ENCODE measurements at regions not wholly inside any gene's neighbourhood (a gene's known extent, or its start where the extent isn't known, plus 50 kb on each side); places are given as distances from the start of the nearest gene placed in this dataset.
A peak's percentile ranks its signal among the peaks of the same experiment; 100 is the strongest.

DNA sequence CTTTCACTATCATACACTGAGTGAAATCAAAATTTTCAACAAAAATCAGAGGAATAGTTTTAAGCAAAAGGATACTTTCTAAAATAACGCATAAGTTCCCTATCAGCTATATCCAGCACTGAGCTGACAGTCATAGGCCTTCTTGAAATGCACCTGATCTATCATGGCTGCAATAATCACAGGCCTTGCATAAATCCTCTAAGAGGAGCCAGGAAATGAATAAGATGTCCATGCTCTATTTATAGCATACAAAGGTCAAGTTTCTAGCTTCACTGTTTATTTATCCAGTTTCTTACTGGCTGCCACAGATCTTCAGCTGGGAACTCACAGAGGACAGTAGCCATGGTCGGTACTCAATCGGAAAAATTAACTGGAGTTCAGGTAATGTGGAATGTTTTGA, 235.9 kb upstream of the DMD start:
- H3F3A ChIP-seq (ENCODE audit: insufficient read depth, low read length, poor library complexity, severe bottlenecking) = no peaks in the 10 kb centered on the region
- no peaks in the 10 kb centered on the region for H3K9me3 ChIP-seq (ENCODE audit: low read length)
- H2AFZ ChIP-seq (ENCODE audit: low read depth, low read length) = no peak overlapping the region
- H3K79me2 ChIP-seq (replicated peaks; ENCODE audit: insufficient read depth, low read length) = no peaks in the 10 kb centered on the region
- TF ChIP-seq SMC3 (conservative IDR thresholded peaks at IDR 0.05; ENCODE audit: poor library complexity) = no peak
- no peak for TF ChIP-seq EP300 (conservative IDR thresholded peaks at IDR 0.05; ENCODE audit: poor library complexity, severe bottlenecking)
- TF ChIP-seq, protein P1, sequence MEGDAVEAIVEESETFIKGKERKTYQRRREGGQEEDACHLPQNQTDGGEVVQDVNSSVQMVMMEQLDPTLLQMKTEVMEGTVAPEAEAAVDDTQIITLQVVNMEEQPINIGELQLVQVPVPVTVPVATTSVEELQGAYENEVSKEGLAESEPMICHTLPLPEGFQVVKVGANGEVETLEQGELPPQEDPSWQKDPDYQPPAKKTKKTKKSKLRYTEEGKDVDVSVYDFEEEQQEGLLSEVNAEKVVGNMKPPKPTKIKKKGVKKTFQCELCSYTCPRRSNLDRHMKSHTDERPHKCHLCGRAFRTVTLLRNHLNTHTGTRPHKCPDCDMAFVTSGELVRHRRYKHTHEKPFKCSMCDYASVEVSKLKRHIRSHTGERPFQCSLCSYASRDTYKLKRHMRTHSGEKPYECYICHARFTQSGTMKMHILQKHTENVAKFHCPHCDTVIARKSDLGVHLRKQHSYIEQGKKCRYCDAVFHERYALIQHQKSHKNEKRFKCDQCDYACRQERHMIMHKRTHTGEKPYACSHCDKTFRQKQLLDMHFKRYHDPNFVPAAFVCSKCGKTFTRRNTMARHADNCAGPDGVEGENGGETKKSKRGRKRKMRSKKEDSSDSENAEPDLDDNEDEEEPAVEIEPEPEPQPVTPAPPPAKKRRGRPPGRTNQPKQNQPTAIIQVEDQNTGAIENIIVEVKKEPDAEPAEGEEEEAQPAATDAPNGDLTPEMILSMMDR (IDR thresholded peaks at IDR 0.05; ENCODE audit: poor library complexity, severe bottlenecking) = no peak
- no peaks in the 10 kb centered on the region for H3K27me3 ChIP-seq (ENCODE audit: insufficient read depth, low read depth, low read length)
- no peak overlapping the region for H3K4me2 ChIP-seq (ENCODE audit: low read length)
- no peaks in the 10 kb centered on the region for H3K36me3 ChIP-seq (ENCODE audit: insufficient read depth, low read length)
- H3K9me2 ChIP-seq (ENCODE audit: insufficient read depth, low read length) = no peaks in the 10 kb centered on the region
- H3K9ac ChIP-seq (ENCODE audit: low read length) = no peak overlapping the region
- no peaks in the 10 kb centered on the region for H4K20me1 ChIP-seq (ENCODE audit: insufficient read depth)
- H3K4me3 ChIP-seq (ENCODE audit: low read length) = no peak overlapping the region
- no peak overlapping the region for H3K27ac ChIP-seq (ENCODE audit: low read length)

DNA sequence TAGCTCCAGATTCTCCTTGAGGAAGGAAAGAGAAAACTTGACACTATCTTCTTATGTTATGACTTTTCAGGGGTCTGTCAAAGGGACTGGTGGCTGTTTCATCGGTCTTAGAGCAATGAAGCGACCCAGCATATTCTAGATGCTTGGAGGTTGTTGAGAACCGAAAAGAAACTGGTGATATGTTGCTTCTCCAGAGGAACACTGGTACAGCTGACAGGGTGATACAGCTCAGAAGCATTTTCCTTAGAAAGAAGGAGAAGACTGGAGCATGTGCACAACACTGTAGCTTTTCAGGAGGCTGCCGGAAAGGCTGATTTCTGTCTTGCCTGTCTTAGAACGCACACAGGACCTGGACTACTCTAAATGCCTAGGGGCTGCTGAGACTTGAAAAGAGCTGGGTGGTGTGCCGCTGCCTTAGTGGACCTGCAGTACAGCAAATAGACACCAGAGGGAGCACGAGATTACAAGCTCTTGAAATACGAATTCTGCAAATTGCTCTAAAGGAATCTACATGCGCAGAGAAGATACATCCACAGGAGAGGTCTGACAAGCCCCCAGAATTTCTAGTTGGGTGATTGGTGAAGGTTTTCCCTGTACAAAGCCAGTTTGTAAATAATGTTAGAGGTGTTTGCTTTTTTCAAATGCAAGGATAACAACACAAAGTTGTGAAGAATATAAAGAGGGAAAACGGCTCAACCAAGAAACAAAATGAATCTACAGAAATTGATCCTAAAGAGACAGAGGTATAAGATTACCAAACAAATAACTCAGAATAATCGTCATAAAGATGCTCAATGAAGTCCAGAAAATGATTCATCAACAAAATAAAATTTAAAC, 223.1 kb upstream of the DMD start:
- Histone ChIP-seq H3F3A (ENCODE audit: insufficient read depth, low read length, poor library complexity, severe bottlenecking) (no peaks in the 10 kb centered on the region), H3K9ac (ENCODE audit: low read length) (no peak overlapping the region), H3K9me3 (ENCODE audit: low read length) (no peaks in the 10 kb centered on the region), H3K36me3 (ENCODE audit: insufficient read depth, low read length) (no peaks in the 10 kb centered on the region), H3K79me2 (replicated peaks; ENCODE audit: insufficient read depth, low read length) (no peaks in the 10 kb centered on the region), H2AFZ (ENCODE audit: low read depth, low read length) (no peak overlapping the region), H3K27me3 (ENCODE audit: insufficient read depth, low read depth, low read length) (no peaks in the 10 kb centered on the region), H3K9me2 (ENCODE audit: insufficient read depth, low read length) (no peaks in the 10 kb centered on the region), H3K4me2 (ENCODE audit: low read length) (no peak overlapping the region), H4K20me1 (ENCODE audit: insufficient read depth) (no peaks in the 10 kb centered on the region), H3K27ac (ENCODE audit: low read length) (no peak overlapping the region), H3K4me3 (ENCODE audit: low read length) (no peak overlapping the region)
- TF ChIP-seq TAF1 (IDR thresholded peaks at IDR 0.05; ENCODE audit: low read depth) = no peak
- peak; percentile 76 for TF ChIP-seq RAD21 (conservative IDR thresholded peaks at IDR 0.05)
- no peak for TF ChIP-seq POLR2AphosphoS5 (IDR thresholded peaks at IDR 0.05)
- no peak for TF ChIP-seq MXI1 (conservative IDR thresholded peaks at IDR 0.05; ENCODE audit: poor library complexity, severe bottlenecking)
- TF ChIP-seq, protein P2, sequence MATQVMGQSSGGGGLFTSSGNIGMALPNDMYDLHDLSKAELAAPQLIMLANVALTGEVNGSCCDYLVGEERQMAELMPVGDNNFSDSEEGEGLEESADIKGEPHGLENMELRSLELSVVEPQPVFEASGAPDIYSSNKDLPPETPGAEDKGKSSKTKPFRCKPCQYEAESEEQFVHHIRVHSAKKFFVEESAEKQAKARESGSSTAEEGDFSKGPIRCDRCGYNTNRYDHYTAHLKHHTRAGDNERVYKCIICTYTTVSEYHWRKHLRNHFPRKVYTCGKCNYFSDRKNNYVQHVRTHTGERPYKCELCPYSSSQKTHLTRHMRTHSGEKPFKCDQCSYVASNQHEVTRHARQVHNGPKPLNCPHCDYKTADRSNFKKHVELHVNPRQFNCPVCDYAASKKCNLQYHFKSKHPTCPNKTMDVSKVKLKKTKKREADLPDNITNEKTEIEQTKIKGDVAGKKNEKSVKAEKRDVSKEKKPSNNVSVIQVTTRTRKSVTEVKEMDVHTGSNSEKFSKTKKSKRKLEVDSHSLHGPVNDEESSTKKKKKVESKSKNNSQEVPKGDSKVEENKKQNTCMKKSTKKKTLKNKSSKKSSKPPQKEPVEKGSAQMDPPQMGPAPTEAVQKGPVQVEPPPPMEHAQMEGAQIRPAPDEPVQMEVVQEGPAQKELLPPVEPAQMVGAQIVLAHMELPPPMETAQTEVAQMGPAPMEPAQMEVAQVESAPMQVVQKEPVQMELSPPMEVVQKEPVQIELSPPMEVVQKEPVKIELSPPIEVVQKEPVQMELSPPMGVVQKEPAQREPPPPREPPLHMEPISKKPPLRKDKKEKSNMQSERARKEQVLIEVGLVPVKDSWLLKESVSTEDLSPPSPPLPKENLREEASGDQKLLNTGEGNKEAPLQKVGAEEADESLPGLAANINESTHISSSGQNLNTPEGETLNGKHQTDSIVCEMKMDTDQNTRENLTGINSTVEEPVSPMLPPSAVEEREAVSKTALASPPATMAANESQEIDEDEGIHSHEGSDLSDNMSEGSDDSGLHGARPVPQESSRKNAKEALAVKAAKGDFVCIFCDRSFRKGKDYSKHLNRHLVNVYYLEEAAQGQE (IDR thresholded peaks at IDR 0.05; ENCODE audit: borderline replicate concordance) = no peak
- TF ChIP-seq, protein P1 (IDR thresholded peaks at IDR 0.05; ENCODE audit: poor library complexity, severe bottlenecking) = peak; percentile 72
- TF ChIP-seq EP300 (conservative IDR thresholded peaks at IDR 0.05; ENCODE audit: poor library complexity, severe bottlenecking) = no peak
- no peak for TF ChIP-seq EZH2 (IDR thresholded peaks at IDR 0.05; ENCODE audit: borderline replicate concordance, insufficient read depth, low read length, poor library complexity, severe bottlenecking)
- TF ChIP-seq SMC3 (conservative IDR thresholded peaks at IDR 0.05; ENCODE audit: poor library complexity) = peak; percentile 84
